KBM-7 (cell line): ENCODE measurements at regions not wholly inside any gene's neighbourhood (a gene's known extent, or its start where the extent isn't known, plus 50 kb on each side); places are given as distances from the start of the nearest gene placed in this dataset.
"Not testable (repeated sequence)": the region's sequence is repeated elsewhere in the genome, so short reads cannot be mapped to it uniquely, and the experiment has no call there.

Experiments
- DNase-seq: peaks from one replicate; pipeline ENCODE4 v3.0.0-alpha.2; 2015
- in situ Hi-C: fragments of 300-500 bp; cut with MboI; formaldehyde crosslinking; loops from 2 replicates; pipeline ENCODE4 v1.14.3; 2020; ENCODE audit warnings: low sequenced_read_pairs, low pct_unique_long_range_greater_than_20kb, mixed read lengths

DNA sequence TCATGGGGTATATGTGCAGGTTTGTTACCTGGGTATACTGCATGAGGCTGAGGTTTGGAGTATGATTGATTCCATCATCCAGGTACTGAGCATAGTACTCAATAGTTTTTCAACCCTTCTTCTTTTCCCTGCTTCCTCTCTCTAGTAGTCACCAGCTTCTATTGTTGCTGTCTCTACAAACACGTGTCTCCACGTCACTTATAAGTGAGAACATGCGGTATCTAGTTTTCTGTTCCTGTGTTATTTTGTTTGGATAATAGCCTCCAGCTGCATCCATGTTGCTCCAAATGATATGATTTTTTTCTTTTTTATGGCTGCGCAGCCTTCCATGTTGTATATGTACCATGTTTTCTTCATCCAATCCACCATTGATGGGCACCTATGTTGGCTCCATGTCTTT lies 214.8 kb upstream of the TFPI start:
- in situ Hi-C loops, result no loop called here
- no peak for DNase-seq

- in situ Hi-C loops, result no loop called here
- no peak for DNase-seq
These were observed 215.2 kb upstream of the TFPI start for GRCh38 chr2:187769437-187769836.

GRCh38 chr2:187774551-187775071 lies 220.4 kb upstream of the TFPI start:
- DNase-seq, result no peak
- in situ Hi-C loops, result no loop called here

- no peak for DNase-seq
- in situ Hi-C loops, result no loop called here
These were observed 221.0 kb upstream of the TFPI start for GRCh38 chr2:187775196-187775595.

DNA sequence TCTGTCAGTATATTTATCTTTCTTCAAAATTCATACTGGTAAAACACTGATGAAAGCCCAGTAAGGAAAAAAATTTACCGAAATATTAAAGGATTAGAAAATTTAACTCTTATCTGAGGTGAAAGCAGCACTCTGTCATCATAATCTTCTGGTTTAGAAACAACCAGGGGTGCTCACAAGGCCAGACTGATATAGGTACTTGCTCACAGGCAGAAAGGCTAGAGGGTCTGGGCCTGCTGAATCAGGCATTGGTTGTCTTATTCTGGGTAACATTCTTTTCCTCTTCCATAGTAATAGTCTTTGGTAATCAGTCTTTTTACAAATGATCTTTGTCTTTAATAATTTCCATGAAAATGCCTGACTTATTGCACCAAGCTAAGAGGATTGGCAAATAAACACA lies 221.4 kb upstream of the TFPI start:
- in situ Hi-C loops, result no loop called here
- no peak for DNase-seq

DNA sequence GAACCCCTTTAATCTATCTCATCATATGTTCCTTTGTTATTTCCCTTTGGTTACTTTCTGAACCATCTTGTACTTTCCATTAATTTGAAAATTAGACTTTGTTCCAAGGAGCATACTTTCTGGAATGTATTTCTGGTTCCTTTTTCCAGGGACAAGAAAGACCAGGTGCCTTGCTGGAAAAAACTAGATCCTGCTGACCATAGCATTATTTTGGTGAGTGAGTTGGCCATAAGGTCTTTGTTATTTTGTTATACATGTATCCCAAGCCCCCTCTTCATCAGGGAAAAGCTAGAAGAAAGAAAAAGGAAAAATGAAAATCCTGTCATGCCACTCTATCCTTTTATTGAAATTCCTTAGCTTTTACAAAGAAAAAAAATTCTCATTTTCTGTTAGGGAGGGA lies 228.1 kb upstream of the TFPI start:
- in situ Hi-C loops, result no loop called here
- DNase-seq, result no peak

DNA sequence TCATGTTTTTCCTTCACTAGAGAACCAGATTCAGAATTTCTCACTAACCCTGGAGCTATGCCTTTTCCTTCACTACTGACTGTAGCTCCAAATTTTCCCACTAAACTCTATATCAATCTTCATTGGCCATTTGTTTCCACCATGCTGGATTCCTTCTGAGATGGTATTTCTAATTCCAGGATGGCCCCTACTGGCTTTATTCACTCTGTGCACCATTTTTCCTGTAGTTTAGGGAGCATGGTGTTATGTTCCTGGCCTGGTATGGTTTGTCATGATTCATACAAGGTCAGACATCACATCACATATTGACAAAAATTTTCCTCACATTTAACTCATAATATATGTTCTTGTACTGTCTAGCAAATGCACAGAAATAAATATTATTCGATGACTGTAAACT lies 229.2 kb upstream of the TFPI start:
- in situ Hi-C loops, result no loop called here
- no peak for DNase-seq

GRCh38 chr2:187784138-187784537 lies 229.9 kb upstream of the TFPI start:
- in situ Hi-C loops, DNase-seq: not testable (repeated sequence)

- DNase-seq, result no peak
- in situ Hi-C loops, result no loop called here
These were observed 245.4 kb upstream of the TFPI start for GRCh38 chr2:187799601-187800000.

DNA sequence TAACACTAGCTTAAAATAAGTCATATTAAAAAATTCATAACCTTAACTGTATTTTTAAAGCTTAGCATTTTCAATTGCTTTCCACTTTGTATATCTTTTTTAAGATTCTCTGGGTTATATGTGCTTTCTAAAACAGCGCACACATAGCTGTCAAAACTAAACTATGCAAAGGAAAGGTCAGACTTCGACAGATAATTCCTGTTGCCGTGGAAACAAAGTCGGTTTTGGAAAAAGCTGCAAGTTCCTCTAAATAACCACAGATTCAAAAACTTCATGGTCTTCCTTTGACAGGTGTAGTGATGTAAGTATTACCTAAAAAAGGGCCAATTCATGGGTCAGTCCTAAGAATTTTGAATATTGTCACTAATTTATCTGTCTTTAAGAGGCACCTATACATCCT lies 249.6 kb upstream of the TFPI start:
- peak; percentile 3 for DNase-seq
- in situ Hi-C loops, result no loop called here

GRCh38 chr2:187815113-187815512 lies 260.9 kb upstream of the TFPI start:
- in situ Hi-C loops, result no loop called here
- no peak for DNase-seq

DNA sequence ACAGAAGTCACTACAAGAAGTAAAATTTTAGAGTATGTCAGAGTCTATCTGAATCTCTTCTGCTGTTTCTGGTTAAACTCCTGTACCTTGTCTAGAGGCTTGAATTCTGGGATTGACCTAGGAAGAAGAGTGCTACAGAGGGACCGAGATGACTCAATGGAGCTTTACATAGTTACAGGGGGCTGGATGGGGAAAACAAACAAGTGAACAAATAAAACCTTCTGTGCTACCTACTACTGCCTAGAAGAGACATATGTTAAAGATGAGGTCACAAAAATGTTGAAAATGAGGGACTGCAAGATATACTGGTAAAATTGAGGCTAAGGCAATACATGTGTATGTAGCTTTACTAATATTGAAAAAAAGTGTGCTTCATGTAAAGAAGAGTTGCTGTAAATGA lies 265.4 kb upstream of the TFPI start:
- in situ Hi-C loops, result no loop called here
- DNase-seq, result no peak

DNA sequence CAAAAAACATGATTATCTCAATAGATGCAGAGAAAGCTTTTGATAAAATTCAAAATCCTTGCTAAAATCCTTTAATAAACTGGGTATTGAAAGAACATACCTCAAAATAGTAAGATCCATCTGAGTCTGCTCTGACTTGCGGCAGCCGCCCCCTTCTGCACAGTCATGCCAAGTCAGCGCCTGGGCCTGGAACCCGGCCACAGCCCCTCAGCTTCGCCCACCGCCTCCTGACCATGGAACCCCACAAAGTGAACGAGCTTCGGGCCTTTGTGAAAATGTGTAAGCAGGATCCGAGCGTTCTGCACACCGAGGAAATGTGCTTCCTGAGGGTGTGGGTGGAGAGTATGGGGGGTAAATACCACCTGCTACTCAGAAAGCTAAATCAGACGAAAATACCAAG lies 270.9 kb upstream of the TFPI start:
- in situ Hi-C loops, result no loop called here
- no peak for DNase-seq

- no peak for DNase-seq
- in situ Hi-C loops, result no loop called here
These were observed 271.8 kb upstream of the TFPI start for GRCh38 chr2:187826023-187826422.

GRCh38 chr2:187834787-187835186 lies 280.6 kb upstream of the TFPI start:
- in situ Hi-C loops, result no loop called here
- DNase-seq, result no peak

- no peak for DNase-seq
- in situ Hi-C loops, result no loop called here
These were observed 284.5 kb upstream of the TFPI start for GRCh38 chr2:187838690-187839089.

DNA sequence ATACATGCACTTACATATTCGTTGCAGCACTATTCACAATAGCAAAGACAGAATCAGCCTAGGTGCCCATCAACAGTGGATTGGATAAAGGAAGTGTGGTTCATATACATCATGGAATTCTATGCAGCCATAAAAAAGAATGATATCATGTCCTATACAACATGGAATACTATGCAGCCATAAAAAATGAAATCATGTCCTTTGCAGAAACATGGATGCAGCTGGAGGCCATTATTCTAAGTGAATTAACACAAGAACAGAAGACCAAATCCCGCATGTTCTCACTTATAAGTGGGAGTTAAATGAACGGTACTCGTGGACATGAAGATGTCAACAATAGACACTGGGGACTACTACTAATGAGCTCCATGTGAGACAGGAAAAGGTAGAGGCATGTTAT lies 288.1 kb upstream of the TFPI start:
- in situ Hi-C loops, result no loop called here
- no peak for DNase-seq

GRCh38 chr2:187842978-187843847 lies 289.0 kb upstream of the TFPI start:
- in situ Hi-C loops, result no loop called here
- DNase-seq, result peak; percentile 69

DNA sequence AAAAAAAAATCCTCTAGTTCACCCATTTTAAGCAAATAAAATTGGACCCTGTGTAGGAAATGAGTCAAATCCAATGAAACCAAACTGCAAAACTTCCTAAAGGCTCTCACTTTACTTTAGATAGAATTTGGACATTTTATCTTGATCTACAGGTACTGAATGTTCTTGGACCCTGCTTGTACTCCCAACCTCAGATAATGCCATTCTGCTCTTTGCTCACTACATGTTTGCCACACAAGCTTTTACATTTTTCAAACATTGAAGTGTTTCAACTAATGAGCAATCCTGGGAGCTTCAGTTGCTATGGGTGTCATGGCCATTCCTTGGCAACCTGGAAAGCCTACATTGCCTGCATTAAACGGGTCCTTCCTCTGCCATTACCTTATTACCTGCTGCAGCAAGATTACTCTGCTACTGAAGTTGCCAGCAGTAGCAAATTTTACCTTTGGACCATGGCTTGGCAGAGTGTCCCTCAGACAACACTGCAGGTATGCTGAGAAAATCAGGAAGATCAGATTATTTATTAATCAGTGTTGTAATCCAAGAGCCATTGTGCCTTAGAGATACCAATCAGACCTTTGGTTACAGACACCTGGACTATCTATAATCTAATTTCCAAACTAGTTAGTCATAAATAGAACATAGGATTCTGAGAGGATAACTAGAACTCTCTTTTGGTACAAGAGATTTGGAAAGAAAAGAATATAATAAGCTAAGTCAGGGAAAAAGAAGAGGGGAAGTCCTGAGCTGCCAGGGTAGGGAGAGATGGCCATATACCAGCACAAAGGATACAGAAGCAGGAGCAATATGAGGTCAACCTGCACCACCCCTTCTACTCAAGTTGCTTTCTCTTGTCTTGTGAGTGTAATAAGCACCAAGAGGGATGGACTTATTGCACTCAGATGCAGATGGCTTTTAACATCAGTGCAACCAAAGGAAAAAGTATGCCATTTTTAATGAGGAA lies 293.3 kb upstream of the TFPI start:
- DNase-seq, result no peak
- in situ Hi-C loops, result no loop called here

DNA sequence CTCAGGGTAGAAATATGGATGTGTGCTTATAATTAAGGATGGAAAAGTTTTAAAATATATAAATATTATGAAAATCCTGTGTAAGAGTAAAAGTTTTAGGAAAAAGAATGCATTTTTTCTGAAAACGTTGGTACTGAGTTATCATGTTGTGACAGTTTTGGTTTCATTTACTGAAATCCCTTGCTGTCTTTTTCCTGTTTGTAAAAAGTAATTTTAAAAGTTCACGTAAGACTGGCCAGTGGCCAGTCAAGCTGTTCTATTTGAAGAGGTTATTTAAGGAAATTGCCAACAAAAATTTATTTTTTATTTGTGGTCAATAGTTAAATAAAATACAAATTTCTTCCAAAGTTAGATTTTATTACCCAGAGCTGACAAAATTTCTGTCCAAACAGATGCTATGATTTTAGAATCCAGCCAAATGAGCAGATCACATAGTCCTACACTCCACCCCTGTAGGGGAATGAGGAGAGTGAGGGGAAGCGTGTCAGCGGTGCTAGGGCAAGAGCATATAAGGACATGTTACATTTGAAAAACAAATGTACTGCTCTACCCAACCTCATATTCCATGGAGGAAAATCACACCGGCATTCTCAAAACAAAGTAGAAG lies 297.8 kb upstream of the TFPI start:
- in situ Hi-C loops, result no loop called here

More for the DNA sequence above, 297.8 kb upstream of the TFPI start:
- DNase-seq, result no peak
